Liver (tissue), 8 donors: ENCODE measurements at regions not wholly inside any gene's neighbourhood (a gene's known extent, or its start where the extent isn't known, plus 50 kb on each side); places are given as distances from the start of the nearest gene placed in this dataset.

ENCODE experiments used
- DNase-seq: peaks from one replicate; pipeline ENCODE4 v3.0.0-alpha.2; 2017; ENCODE audit warnings: low spot score
- H3K27ac ChIP-seq, 2 donors: one replicate each; pipeline ENCODE4 v1.7.0; 2013; ENCODE audit warnings: inconsistent platforms in 2 of 2, low read length in 2 of 2, control low read depth in 1 of 2, low read depth in 1 of 2, mild to moderate bottlenecking in 1 of 2
- H3K27me3 ChIP-seq, 4 donors: one replicate each; pipeline versions ENCODE4 v1.6.1 to v1.7.0; 2013; ENCODE audit warnings: low read length in 3 of 4, inconsistent platforms in 1 of 4, mild to moderate bottlenecking in 1 of 4, moderate library complexity in 1 of 4; ENCODE audit not compliant: control insufficient read depth in 4 of 4, insufficient read depth in 4 of 4
- H3K36me3 ChIP-seq, 4 donors: one replicate each; pipeline versions ENCODE4 v1.6.1 to v1.7.0; 2013; ENCODE audit warnings: low read length in 3 of 4, mild to moderate bottlenecking in 3 of 4, low read depth in 1 of 4, moderate library complexity in 1 of 4; ENCODE audit not compliant: control insufficient read depth in 4 of 4, insufficient read depth in 3 of 4
- H3K4me1 ChIP-seq, 4 donors: one replicate each; pipeline versions ENCODE4 v1.6.1 to v1.7.0; 2013; ENCODE audit warnings: low read length in 3 of 4, mild to moderate bottlenecking in 3 of 4, moderate library complexity in 1 of 4; ENCODE audit not compliant: control insufficient read depth in 4 of 4, insufficient read depth in 4 of 4
- H3K4me3 ChIP-seq, 3 donors: one replicate each; pipeline versions ENCODE4 v1.6.1 to v1.7.0; 2013; ENCODE audit warnings: low read length in 3 of 3, control low read depth in 1 of 3, low read depth in 1 of 3, mild to moderate bottlenecking in 1 of 3
- H3K9ac ChIP-seq, 2 donors: one replicate each; pipeline ENCODE4 v1.7.0; 2013; ENCODE audit warnings: low read length in 2 of 2, mild to moderate bottlenecking in 2 of 2, moderate library complexity in 2 of 2, control low read depth in 1 of 2, low read depth in 1 of 2
- H3K9me3 ChIP-seq, 4 donors: one replicate each; pipeline versions ENCODE4 v1.6.1 to v1.7.0; 2013; ENCODE audit warnings: low read length in 3 of 4; ENCODE audit not compliant: control insufficient read depth in 4 of 4
- CTCF ChIP-seq: fragments of 150-350 bp; IDR thresholded peaks from 2 replicates; pipeline ENCODE4 v1.5.1; 2017; ENCODE audit warnings: improper control_type of control experiment, low read depth, low read length; ENCODE audit not compliant: missing input control
- EGR1 ChIP-seq, 2 donors: IDR thresholded peaks; 2 replicates each; pipeline ENCODE4 v1.6.1; 2016 to 2018; ENCODE audit warnings: antibody characterized with exemption in 2 of 2, low read depth in 2 of 2
- FOXA1 ChIP-seq: IDR thresholded peaks from 2 replicates; pipeline ENCODE4 v1.6.1; 2016; ENCODE audit warnings: antibody characterized with exemption
- FOXA2 ChIP-seq: IDR thresholded peaks from 2 replicates; pipeline ENCODE4 v1.6.1; 2016; ENCODE audit warnings: antibody characterized with exemption
- GABPA ChIP-seq, 2 donors: IDR thresholded peaks in 1 of 2; conservative IDR thresholded peaks in 1 of 2; 2 replicates each; pipeline ENCODE4 v1.6.1; 2016; ENCODE audit warnings: antibody characterized with exemption in 2 of 2, mild to moderate bottlenecking in 1 of 2, moderate library complexity in 1 of 2
- HNF4A ChIP-seq, 2 donors: conservative IDR thresholded peaks; 2 replicates each; pipeline ENCODE4 v1.6.1; 2016; ENCODE audit warnings: antibody characterized with exemption in 2 of 2, mild to moderate bottlenecking in 2 of 2
- HNF4G ChIP-seq: IDR thresholded peaks from 2 replicates; pipeline ENCODE4 v1.6.1; 2016; ENCODE audit warnings: antibody characterized with exemption
- NR2F2 ChIP-seq: IDR thresholded peaks from 2 replicates; pipeline ENCODE4 v1.6.1; 2016; ENCODE audit warnings: antibody characterized with exemption
- RAD21 ChIP-seq, 2 donors: IDR thresholded peaks; 2 replicates each; pipeline ENCODE4 v1.6.1; 2016; ENCODE audit warnings: antibody characterized with exemption in 2 of 2, mild to moderate bottlenecking in 2 of 2
- RXRA ChIP-seq, 2 donors: IDR thresholded peaks; 2 replicates each; pipeline ENCODE4 v1.6.1; 2017 to 2018; ENCODE audit warnings: antibody characterized with exemption in 2 of 2, mild to moderate bottlenecking in 1 of 2
- TAF1 ChIP-seq: conservative IDR thresholded peaks from 2 replicates; pipeline ENCODE4 v1.6.1; 2016; ENCODE audit warnings: antibody characterized with exemption, mild to moderate bottlenecking
- YY1 ChIP-seq: IDR thresholded peaks from 2 replicates; pipeline ENCODE4 v1.6.1; 2016; ENCODE audit warnings: antibody characterized with exemption, mild to moderate bottlenecking
- WGBS: extraction: QIAGEN DNeasy Blood & Tissue Kit; methylation state at CpG from one replicate; pipeline ENCODE4 v1.1.7; 2013; 5-methylcytosine and 5-hydroxymethylcytosine counted together
- TF ChIP-seq, protein P1 (sequence below): IDR thresholded peaks from 2 replicates; pipeline ENCODE4 v1.6.1; 2016; ENCODE audit warnings: antibody characterized with exemption, mild to moderate bottlenecking
- TF ChIP-seq, protein P2 (sequence below): IDR thresholded peaks from 2 replicates; pipeline ENCODE4 v1.6.1; 2016; ENCODE audit warnings: antibody characterized with exemption
- donor health status: healthy.
- donor health status: healthy.
- donor health status: healthy.
- donor health status: healthy.
- donor health status: healthy.

GRCh38 chr14:43019826-43020225 lies 1413.2 kb downstream of the LRFN5 start:
- Histone ChIP-seq H3K9ac (no peak overlapping the region), H3K4me3 (no peak overlapping the region), H3K27ac (no peak overlapping the region), H3K36me3 (no peaks in the 10 kb centered on the region), H3K9me3 (no peaks in the 10 kb centered on the region), H3K27me3 (no peaks in the 10 kb centered on the region), H3K4me1 (no peaks in the 10 kb centered on the region)
- no peak for DNase-seq
- TF ChIP-seq, protein P1, sequence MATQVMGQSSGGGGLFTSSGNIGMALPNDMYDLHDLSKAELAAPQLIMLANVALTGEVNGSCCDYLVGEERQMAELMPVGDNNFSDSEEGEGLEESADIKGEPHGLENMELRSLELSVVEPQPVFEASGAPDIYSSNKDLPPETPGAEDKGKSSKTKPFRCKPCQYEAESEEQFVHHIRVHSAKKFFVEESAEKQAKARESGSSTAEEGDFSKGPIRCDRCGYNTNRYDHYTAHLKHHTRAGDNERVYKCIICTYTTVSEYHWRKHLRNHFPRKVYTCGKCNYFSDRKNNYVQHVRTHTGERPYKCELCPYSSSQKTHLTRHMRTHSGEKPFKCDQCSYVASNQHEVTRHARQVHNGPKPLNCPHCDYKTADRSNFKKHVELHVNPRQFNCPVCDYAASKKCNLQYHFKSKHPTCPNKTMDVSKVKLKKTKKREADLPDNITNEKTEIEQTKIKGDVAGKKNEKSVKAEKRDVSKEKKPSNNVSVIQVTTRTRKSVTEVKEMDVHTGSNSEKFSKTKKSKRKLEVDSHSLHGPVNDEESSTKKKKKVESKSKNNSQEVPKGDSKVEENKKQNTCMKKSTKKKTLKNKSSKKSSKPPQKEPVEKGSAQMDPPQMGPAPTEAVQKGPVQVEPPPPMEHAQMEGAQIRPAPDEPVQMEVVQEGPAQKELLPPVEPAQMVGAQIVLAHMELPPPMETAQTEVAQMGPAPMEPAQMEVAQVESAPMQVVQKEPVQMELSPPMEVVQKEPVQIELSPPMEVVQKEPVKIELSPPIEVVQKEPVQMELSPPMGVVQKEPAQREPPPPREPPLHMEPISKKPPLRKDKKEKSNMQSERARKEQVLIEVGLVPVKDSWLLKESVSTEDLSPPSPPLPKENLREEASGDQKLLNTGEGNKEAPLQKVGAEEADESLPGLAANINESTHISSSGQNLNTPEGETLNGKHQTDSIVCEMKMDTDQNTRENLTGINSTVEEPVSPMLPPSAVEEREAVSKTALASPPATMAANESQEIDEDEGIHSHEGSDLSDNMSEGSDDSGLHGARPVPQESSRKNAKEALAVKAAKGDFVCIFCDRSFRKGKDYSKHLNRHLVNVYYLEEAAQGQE, result no peak
- TF ChIP-seq HNF4A (conservative IDR thresholded peaks at IDR 0.05), result no peak
- TF ChIP-seq EGR1 (IDR thresholded peaks at IDR 0.05; ENCODE audit: low read depth in 2 of 2), result no peak
- TF ChIP-seq HNF4G, result no peak
- no peak for TF ChIP-seq RXRA (IDR thresholded peaks at IDR 0.05)

DNA sequence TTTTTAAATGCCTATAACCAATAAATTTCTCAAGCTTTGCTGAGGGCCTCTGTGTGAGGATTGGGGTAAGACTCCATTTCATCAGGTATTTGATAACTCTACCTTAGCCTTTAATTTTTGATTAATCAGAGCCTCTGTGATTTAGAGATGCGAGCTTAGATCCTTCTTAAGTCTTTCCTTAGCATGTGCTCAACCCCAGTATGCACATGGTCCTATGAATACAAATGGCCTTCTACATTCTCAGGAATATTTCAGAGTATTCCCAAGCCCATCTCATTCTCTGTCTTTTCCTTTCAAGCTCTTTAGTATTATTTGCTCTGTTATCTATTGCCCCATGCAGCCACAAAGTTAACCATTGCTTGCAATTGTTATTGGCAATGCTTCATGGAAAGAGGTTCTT lies 1407.7 kb downstream of the LRFN5 start:
- Histone ChIP-seq H3K9ac (no peak overlapping the region), H3K36me3 (no peaks in the 10 kb centered on the region), H3K27me3 (no peaks in the 10 kb centered on the region), H3K27ac (no peak overlapping the region), H3K4me3 (no peak overlapping the region), H3K9me3 (peaks cover 0 to 2% (median under 1%) of the 10 kb centered on the region in 4 donors), H3K4me1 (no peaks in the 10 kb centered on the region)
- WGBS, result 68% methylated on average over 1 of the region's 1 CpG
- DNase-seq, result no peak
- TF ChIP-seq NR2F2 (no peak), RXRA (IDR thresholded peaks at IDR 0.05) (no peak), CTCF (no peak), HNF4G (no peak), FOXA2 (no peak)

GRCh38 chr14:43012817-43013216 lies 1406.1 kb downstream of the LRFN5 start:
- Histone ChIP-seq H3K27ac (no peak overlapping the region), H3K4me1 (no peaks in the 10 kb centered on the region), H3K27me3 (no peaks in the 10 kb centered on the region), H3K9ac (no peak overlapping the region), H3K4me3 (no peak overlapping the region), H3K9me3 (peaks cover 0 to 12% (median 8%) of the 10 kb centered on the region in 4 donors), H3K36me3 (no peaks in the 10 kb centered on the region)
- TF ChIP-seq, protein P2, sequence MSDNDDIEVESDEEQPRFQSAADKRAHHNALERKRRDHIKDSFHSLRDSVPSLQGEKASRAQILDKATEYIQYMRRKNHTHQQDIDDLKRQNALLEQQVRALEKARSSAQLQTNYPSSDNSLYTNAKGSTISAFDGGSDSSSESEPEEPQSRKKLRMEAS, result no peak
- TF ChIP-seq GABPA (IDR thresholded peaks at IDR 0.05 in 1 of 2, conservative IDR thresholded peaks at IDR 0.05 in 1 of 2), result no peak
- no peak for TF ChIP-seq EGR1 (IDR thresholded peaks at IDR 0.05; ENCODE audit: low read depth in 2 of 2)
- TF ChIP-seq, protein P1, result no peak
- TF ChIP-seq TAF1, result no peak
- no peak for TF ChIP-seq FOXA1
- TF ChIP-seq RAD21 (IDR thresholded peaks at IDR 0.05), result no peak
- no peak for TF ChIP-seq NR2F2
- no peak for TF ChIP-seq CTCF
- no peak for TF ChIP-seq FOXA2
- no peak for TF ChIP-seq YY1
- no peak for TF ChIP-seq HNF4G
- DNase-seq, result no peak
- WGBS, result 76% methylated on average over 1 of the region's 1 CpG
